GM12878 (cell line): ENCODE measurements at regions not wholly inside any gene's neighbourhood (a gene's known extent, or its start where the extent isn't known, plus 50 kb on each side); places are given as distances from the start of the nearest gene placed in this dataset.

Source experiments
- CHD4 ChIP-seq: fragments of 200-600 bp; sonication (generic); IDR thresholded peaks from 2 replicates; pipeline ENCODE4 v1.6.1; 2016; ENCODE audit warnings: mild to moderate bottlenecking
- TARDBP ChIP-seq: IDR thresholded peaks from 2 replicates; pipeline ENCODE4 v1.6.1; 2016; ENCODE audit warnings: borderline replicate concordance
- ZNF274 ChIP-seq: IDR thresholded peaks from one replicate; pipeline ENCODE4 v1.8.0; 2011; ENCODE audit not compliant: insufficient read length, insufficient read depth
- TF ChIP-seq, protein P1 (sequence below): IDR thresholded peaks from 2 replicates; pipeline ENCODE4 v1.6.1; 2011; ENCODE audit warnings: mild to moderate bottlenecking, low read depth, low read length, moderate library complexity; ENCODE audit not compliant: insufficient replicate concordance
- TF ChIP-seq, protein P2 (sequence below), 3 experiments: IDR thresholded peaks in 2 of 3; conservative IDR thresholded peaks in 1 of 3; 2 replicates each; pipeline ENCODE4 v1.5.1; 2011; ENCODE audit warnings: low read depth in 3 of 3, low read length in 3 of 3, mild to moderate bottlenecking in 3 of 3, control low read depth in 2 of 3, moderate library complexity in 2 of 3, inconsistent platforms in 1 of 3, mixed read lengths in 1 of 3; ENCODE audit not compliant: control insufficient read depth in 2 of 3, insufficient read depth in 1 of 3; ENCODE audit errors: extremely low read depth in 1 of 3

DNA sequence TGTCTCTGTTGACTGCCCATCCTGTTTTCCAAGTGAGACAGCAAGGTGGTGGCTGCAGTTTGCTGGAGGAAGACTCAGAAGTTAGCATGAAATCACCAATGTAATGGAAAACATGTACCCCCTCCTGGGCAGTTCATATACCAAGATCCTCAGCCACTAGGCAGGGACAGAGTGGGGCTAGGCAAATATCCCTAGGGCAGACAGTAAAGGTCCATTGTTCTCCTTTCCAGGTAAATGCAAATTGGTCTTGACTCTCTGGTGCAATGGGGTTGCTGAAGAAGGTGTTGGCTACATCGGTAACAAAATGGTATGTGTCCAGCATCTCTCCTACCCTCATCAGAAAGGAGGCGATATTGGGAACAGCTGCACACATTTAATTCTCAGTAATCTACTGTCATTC, 233.6 kb upstream of the SOX4 start:
- TF ChIP-seq TARDBP (no peak), CHD4 (no peak), ZNF274 (no peak)
- TF ChIP-seq, protein P1, sequence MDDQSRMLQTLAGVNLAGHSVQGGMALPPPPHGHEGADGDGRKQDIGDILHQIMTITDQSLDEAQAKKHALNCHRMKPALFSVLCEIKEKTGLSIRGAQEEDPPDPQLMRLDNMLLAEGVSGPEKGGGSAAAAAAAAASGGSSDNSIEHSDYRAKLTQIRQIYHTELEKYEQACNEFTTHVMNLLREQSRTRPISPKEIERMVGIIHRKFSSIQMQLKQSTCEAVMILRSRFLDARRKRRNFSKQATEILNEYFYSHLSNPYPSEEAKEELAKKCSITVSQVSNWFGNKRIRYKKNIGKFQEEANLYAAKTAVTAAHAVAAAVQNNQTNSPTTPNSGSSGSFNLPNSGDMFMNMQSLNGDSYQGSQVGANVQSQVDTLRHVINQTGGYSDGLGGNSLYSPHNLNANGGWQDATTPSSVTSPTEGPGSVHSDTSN: no peak
- TF ChIP-seq, protein P2, sequence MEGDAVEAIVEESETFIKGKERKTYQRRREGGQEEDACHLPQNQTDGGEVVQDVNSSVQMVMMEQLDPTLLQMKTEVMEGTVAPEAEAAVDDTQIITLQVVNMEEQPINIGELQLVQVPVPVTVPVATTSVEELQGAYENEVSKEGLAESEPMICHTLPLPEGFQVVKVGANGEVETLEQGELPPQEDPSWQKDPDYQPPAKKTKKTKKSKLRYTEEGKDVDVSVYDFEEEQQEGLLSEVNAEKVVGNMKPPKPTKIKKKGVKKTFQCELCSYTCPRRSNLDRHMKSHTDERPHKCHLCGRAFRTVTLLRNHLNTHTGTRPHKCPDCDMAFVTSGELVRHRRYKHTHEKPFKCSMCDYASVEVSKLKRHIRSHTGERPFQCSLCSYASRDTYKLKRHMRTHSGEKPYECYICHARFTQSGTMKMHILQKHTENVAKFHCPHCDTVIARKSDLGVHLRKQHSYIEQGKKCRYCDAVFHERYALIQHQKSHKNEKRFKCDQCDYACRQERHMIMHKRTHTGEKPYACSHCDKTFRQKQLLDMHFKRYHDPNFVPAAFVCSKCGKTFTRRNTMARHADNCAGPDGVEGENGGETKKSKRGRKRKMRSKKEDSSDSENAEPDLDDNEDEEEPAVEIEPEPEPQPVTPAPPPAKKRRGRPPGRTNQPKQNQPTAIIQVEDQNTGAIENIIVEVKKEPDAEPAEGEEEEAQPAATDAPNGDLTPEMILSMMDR (IDR thresholded peaks at IDR 0.05 in 2 of 3, conservative IDR thresholded peaks at IDR 0.05 in 1 of 3; ENCODE audit: control insufficient read depth in 2 of 3, extremely low read depth in 1 of 3, insufficient read depth in 1 of 3, low read depth in 3 of 3, low read length in 3 of 3): no peak
